ENCODE measurements at regions not wholly inside any gene's neighbourhood (a gene's known extent, or its start where the extent isn't known, plus 50 kb on each side); places are given as distances from the start of the nearest gene placed in this dataset.

GRCh38 chr3:25889525-25889917 lies 99.6 kb downstream of the OXSM start:
- no peak overlapping the region for H3K27ac ChIP-seq
- POLR2A ChIA-PET (ENCODE audit: low non-redundant PET), result no interaction called here
- DNase-seq (ENCODE audit: low spot score), result no peak
- CTCF ChIA-PET, result no interaction called here
- TF ChIP-seq, protein P1, sequence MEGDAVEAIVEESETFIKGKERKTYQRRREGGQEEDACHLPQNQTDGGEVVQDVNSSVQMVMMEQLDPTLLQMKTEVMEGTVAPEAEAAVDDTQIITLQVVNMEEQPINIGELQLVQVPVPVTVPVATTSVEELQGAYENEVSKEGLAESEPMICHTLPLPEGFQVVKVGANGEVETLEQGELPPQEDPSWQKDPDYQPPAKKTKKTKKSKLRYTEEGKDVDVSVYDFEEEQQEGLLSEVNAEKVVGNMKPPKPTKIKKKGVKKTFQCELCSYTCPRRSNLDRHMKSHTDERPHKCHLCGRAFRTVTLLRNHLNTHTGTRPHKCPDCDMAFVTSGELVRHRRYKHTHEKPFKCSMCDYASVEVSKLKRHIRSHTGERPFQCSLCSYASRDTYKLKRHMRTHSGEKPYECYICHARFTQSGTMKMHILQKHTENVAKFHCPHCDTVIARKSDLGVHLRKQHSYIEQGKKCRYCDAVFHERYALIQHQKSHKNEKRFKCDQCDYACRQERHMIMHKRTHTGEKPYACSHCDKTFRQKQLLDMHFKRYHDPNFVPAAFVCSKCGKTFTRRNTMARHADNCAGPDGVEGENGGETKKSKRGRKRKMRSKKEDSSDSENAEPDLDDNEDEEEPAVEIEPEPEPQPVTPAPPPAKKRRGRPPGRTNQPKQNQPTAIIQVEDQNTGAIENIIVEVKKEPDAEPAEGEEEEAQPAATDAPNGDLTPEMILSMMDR (conservative IDR thresholded peaks at IDR 0.05; ENCODE audit: low read depth), result no peak

GRCh38 chr3:25894101-25894500 lies 104.2 kb downstream of the OXSM start:
- TF ChIP-seq, protein P1 (conservative IDR thresholded peaks at IDR 0.05; ENCODE audit: low read depth), result no peak
- CTCF ChIA-PET, result no interaction called here
- POLR2A ChIA-PET (ENCODE audit: low non-redundant PET), result no interaction called here
- no peak overlapping the region for H3K27ac ChIP-seq
- DNase-seq (ENCODE audit: low spot score), result no peak

GRCh38 chr3:25895031-25895430 lies 105.1 kb downstream of the OXSM start:
- CTCF ChIA-PET, result no interaction called here
- H3K27ac ChIP-seq, result no peak overlapping the region
- POLR2A ChIA-PET (ENCODE audit: low non-redundant PET), result no interaction called here
- TF ChIP-seq, protein P1 (conservative IDR thresholded peaks at IDR 0.05; ENCODE audit: low read depth), result no peak
- DNase-seq (ENCODE audit: low spot score), result no peak

- H3K27ac ChIP-seq, result no peak overlapping the region
- CTCF ChIA-PET, result no interaction called here
- no peak for DNase-seq (ENCODE audit: low spot score)
- POLR2A ChIA-PET (ENCODE audit: low non-redundant PET), result no interaction called here
- TF ChIP-seq, protein P1 (conservative IDR thresholded peaks at IDR 0.05; ENCODE audit: low read depth), result no peak
Observed at GRCh38 chr3:25895443-25895842, 105.6 kb downstream of the OXSM start.

GRCh38 chr3:25897019-25897418 lies 107.1 kb downstream of the OXSM start:
- DNase-seq (ENCODE audit: low spot score), result no peak
- ChIA-PET POLR2A (ENCODE audit: low non-redundant PET) (no interaction called here), CTCF (no interaction called here)
- no peak overlapping the region for H3K27ac ChIP-seq
- TF ChIP-seq, protein P1 (conservative IDR thresholded peaks at IDR 0.05; ENCODE audit: low read depth), result no peak

DNA sequence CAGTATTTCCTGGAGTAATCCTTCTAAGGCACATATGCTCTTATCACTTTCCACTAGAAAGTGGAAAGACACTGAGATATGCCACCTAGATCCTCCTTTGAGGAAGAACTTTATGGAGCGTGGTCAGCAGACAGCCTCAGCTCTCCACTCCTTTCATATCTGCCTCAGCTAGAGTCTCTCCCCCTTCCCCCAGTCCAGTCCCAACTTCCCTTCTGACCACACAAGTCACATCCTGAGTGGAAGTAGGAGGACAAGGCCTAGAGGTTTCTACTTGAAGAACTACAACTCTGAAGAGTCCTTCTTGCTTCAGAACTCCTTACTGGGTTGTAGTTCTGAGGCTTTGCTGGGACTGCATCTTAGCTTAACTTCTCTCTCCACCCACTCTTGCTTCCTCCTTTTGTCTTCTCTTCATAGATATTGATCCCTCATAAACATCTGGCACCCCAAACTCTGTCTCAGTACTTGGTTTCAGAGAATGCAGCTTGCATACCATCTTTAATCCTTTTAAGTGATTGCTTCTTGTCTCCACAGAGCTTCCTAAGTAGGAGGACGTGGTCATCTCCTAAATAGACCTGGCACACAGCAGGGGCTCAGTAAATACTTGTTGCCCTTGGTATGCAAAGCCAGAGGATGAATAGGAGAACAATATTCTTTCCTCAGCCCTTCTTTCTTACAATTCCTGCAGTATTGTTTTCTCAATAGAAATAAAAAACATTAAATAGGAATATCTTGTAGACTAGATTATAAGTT lies 109.6 kb downstream of the OXSM start:
- TF ChIP-seq, protein P1 (conservative IDR thresholded peaks at IDR 0.05; ENCODE audit: low read depth), result no peak
- CTCF ChIA-PET, result no interaction called here
- DNase-seq (ENCODE audit: low spot score), result no peak
- POLR2A ChIA-PET (ENCODE audit: low non-redundant PET), result no interaction called here
- no peak overlapping the region for H3K27ac ChIP-seq

All from RWPE1 (cell line).